GM18868 (cell line): ENCODE measurements at regions not wholly inside any gene's neighbourhood (a gene's known extent, or its start where the extent isn't known, plus 50 kb on each side); places are given as distances from the start of the nearest gene placed in this dataset.
"Not testable (repeated sequence)": the region's sequence is repeated elsewhere in the genome, so short reads cannot be mapped to it uniquely, and the experiment has no call there.

ENCODE experiments used
- ATAC-seq: cut with Tn5 transposase; IDR thresholded peaks from one replicate; pipeline ENCODE4 v1.9.1; 2021; ENCODE audit warnings: mild to moderate bottlenecking, moderate library complexity; ENCODE audit not compliant: unreplicated experiment

DNA sequence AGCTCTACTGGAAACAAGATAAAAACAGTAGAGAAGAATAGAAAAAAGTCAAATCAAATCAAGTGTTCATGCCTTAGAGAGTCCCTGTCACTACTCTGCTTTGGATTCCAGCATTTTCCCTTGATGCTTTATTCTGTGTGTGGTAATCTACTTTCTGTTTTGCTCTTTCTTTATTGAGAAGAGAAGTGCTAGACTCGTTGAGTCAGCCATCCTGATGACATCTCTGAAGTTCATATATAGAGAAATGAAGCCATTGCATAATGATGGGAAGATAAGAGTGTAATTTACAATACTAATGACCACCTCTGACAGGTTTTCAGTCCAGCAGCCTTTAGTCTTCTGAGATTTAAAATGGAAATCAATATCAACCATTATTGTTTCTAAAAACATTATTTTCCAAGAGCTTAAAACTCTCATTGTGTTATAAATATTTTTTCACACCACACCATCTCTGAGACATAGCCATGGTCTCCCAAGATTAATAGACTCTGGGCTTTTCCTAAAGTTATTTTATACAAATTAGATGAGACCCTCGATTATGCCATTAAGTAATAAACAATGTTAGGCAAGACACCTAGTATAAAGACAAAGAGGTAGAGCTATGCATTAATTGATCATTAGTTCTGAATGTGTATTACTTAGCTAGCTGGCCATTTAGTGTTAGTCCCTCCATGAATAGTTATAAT, 679.0 kb upstream of the ACVR2A start:
- no peak for ATAC-seq

DNA sequence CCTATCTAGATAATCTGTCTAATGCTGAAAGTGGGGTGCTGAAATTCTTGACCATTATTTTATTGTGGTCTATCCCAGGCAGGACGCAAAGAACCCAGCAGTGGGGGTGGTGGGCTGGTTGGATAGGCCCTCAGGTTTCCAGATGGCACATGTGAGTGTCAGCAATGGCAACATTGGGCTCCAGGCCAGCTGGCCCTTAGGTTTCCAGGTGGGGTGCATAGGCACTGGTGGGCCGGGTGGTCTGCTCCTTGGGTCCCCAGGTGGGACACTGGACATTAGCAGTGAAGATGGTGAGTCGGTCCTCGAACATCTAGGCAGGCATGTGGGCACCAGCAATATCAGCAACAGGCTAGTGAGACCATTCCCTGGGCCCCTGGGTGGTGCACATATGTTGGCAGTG, 680.3 kb upstream of the ACVR2A start:
- ATAC-seq, result no peak

GRCh38 chr2:147161746-147162145, 683.1 kb upstream of the ACVR2A start:
- no peak for ATAC-seq

- no peak for ATAC-seq
Measured at GRCh38 chr2:147156970-147157369, 687.9 kb upstream of the ACVR2A start.

DNA sequence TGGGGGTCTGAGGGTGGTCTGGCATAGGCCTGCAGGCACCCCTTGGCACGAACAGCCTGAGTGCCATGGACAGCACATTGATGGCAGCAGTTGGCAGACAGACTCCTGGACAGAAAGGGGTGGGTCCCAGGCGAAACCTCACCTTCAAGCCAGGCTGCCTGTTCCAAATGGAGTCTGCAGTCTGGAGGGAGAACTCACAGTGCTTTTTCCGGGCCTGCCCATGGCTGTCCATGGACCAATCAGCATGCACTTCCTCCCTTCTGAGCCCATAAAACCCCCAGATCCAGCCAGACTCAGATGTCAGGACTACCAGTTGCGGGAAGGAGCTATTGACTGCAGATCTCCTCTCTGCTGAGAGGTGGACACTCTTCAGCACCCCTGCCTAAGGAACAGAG, 694.6 kb upstream of the ACVR2A start:
- ATAC-seq, result no peak

DNA sequence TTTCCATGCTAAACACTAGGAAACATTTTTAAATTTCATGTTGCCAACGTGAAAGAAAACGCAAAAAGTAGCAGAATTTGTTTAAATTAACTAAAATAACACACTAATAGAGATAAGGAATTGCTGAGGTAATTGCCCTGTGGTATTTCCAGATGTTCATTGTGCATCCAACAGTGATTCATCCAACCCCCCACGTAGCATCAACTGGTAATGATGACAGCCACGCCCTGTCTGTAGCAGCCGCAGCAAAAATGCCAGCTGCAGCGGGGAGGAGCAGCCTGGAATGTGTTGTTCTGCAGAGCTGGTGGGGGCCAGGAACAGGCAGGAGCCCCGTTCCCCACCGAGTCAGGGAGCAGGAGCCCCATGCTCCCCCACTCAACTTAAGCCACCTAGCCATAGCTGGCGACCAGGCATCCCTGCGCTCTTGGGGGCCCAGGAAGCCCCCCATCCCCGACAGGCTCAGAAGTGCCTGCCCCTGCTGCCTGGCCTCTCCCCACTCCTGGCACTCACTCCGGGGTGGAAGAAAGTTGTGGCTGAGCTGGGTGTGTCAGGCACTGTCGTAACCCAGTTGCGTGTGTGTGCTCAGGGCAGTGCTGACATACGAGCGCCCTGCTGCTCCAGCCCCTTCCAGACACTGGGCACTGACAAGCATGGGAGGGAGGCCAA, 695.1 kb upstream of the ACVR2A start:
- no peak for ATAC-seq

DNA sequence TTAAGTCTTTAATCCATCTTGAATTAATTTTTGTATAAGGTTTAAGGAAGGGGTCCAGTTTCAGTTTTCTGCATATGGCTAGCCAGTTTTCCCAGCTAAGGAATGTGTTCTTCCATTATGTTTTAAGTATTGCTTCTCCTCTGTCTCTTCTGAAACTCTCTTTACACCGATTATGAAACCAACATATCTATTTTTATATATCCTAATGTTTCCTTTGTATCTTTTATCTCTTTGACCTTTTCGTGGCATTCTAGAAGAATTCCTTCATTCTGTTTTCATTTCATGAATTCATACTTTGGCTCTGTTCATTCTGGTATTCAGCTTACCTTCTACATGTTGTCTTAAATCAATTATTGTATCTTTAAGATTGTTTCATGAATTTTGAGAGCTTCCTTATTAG, 697.0 kb upstream of the ACVR2A start:
- no peak for ATAC-seq

DNA sequence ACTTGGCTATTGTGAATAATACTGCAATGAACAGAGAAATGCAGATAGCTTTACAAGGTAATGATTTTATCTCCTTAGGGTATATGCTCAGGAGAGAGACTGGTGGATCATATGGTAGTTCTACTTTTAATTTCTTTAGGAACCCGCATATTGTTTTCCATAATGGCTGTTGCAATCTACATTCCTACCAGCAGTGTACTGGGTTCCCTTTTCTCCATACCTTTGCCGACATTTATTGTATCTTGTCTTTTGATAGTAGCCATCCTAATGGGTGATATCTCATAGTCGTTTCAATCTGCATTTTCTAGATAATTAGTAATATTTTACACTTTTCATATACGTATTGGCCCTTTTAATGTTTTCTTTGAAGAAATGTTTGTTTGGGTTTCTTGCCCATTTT, 702.9 kb upstream of the ACVR2A start:
- ATAC-seq, result no peak

DNA sequence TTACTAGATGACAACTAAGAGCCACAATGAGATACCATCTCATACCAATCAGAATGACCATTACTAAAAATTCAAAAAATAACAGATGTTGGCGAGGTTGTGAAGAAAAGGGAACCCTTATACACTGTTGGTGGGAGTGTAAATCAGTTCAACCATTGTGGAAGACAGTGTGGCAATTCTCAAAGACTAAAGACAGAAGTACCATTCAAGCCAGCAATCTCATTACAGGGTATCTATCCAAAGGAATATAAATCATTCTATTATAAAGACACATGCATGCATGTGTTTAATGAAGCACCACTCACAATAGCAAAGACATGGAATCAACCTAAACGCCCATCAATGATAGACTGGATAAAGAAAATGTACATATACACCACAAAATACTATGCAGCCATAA, 705.1 kb upstream of the ACVR2A start:
- not testable (repeated sequence) for ATAC-seq

DNA sequence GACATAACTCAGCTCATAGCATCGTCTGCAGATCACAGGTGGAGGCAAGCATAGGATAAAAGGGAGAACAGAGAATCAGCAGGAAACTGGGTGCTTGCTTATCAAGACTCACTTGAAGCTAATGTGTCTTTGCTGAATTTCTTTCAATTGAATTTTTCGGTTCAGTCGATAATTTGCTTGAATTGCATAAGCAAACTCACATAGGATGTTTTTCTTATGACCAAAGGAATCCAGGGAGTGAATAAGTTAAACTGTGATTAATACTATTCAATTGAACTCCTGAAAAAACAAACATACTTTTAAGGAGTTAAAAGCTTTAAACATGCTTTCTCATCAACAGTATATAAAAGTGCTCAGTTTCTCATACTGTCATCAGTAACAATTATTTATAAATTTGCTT, 707.1 kb upstream of the ACVR2A start:
- ATAC-seq, result no peak

GRCh38 chr2:147135376-147135775, 709.5 kb upstream of the ACVR2A start:
- ATAC-seq, result no peak

GRCh38 chr2:147133286-147133908, 711.4 kb upstream of the ACVR2A start:
- no peak for ATAC-seq

DNA sequence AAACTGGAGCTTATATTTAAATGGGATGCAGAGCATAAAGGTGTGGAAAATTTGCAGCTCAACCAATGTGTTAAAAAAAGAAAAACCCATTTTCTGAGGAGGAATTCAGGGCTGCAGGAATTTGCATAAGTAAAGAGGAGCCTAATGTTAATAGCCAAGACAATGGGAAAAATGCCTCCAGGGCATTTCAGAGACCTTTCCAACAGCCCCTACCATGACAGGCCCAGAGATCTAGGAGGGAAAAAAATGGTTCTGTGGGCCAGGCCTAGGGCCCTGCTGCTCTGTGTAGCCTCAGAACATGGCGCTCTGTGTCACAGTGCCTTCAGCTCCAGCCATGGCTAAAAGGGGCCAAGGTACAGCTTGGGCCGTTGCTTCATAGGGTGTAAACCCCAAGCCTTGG, 719.7 kb upstream of the ACVR2A start:
- no peak for ATAC-seq

GRCh38 chr2:147122944-147123343, 721.9 kb upstream of the ACVR2A start:
- peak; percentile 67 for ATAC-seq

GRCh38 chr2:147110962-147111361, 733.9 kb upstream of the ACVR2A start:
- ATAC-seq, result no peak

DNA sequence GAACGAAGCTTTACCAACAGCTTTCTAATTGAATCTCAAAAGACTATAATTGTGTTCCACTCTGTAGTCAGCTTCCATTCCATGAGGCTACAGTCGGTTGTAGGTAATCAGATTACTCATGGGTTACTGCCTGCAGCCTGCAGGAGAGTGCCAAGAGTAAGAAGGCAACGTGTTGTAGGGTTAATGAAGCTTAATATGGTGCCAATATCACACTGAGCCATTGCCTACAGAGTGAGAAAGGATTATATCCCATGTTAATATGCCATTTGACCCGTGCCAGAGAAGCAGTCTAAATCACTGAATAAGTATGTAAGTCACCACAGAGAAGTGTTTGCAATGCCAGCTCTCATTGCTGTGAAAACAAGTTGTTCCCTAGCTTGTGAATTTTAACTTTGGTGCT, 734.5 kb upstream of the ACVR2A start:
- no peak for ATAC-seq

- ATAC-seq, result no peak
Measured at GRCh38 chr2:147109291-147109690, 735.5 kb upstream of the ACVR2A start.

GRCh38 chr2:147108548-147108947, 736.3 kb upstream of the ACVR2A start:
- ATAC-seq, result no peak

GRCh38 chr2:147101941-147102790, 742.7 kb upstream of the ACVR2A start:
- ATAC-seq, result no peak

GRCh38 chr2:147100406-147101035, 744.3 kb upstream of the ACVR2A start:
- ATAC-seq, result no peak

GRCh38 chr2:147099845-147100244, 745.0 kb upstream of the ACVR2A start:
- ATAC-seq, result no peak
